ENCODE measurements at regions not wholly inside any gene's neighbourhood (a gene's known extent, or its start where the extent isn't known, plus 50 kb on each side); places are given as distances from the start of the nearest gene placed in this dataset.

DNA sequence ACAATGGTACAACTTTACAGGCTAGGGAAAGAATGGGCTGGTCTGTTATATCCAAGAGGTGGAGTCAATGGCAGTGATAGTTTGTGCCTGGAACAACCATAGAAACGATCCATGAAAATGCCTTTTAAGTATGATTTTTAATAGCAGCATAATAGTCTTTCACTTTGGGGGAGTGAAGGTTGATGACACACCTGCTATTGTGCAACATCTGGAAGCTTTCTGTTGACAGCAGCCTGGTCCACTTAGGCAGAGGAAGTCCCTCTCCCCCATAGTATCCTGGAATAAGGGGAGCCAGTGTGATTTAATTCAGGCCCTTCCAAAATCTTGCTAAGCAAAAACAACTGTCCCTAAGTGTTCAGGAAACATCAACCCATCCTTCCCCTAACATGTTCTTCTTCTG lies 56.3 kb upstream of the HS3ST4 start:
- BruUV-seq (replicated peaks) = no TSS peak
- Histone ChIP-seq H2AFZ (ENCODE audit: control insufficient read depth, low read depth, low read length) (no peak overlapping the region), H4K20me1 (ENCODE audit: control insufficient read depth, insufficient read depth) (no peaks in the 10 kb centered on the region), H3K79me2 (ENCODE audit: control insufficient read depth, insufficient read depth, low read length) (no peaks in the 10 kb centered on the region), H3K27ac (ENCODE audit: control insufficient read depth, insufficient read depth) (no peak overlapping the region), H3K27me3 (replicated peaks in 1 of 2; ENCODE audit: control insufficient read depth in 2 of 2, insufficient read depth in 2 of 2, low read length in 1 of 2) (no peaks in the 10 kb centered on the region), H3K4me3 (no peak overlapping the region), H3K36me3 (ENCODE audit: control insufficient read depth in 2 of 2, insufficient read depth in 2 of 2, low read length in 1 of 2) (no peaks in the 10 kb centered on the region), H3K4me1 (ENCODE audit: control insufficient read depth, insufficient read depth, low read length) (no peaks in the 10 kb centered on the region), H3K9ac (ENCODE audit: control insufficient read depth, insufficient read depth, low read length) (no peak overlapping the region), H3K4me2 (ENCODE audit: control insufficient read depth, insufficient read depth) (no peak overlapping the region), H3K9me3 (replicated peaks; ENCODE audit: control insufficient read depth, insufficient read depth, low read length) (no peaks in the 10 kb centered on the region)
- ChIA-PET SMC1A (ENCODE audit: uncharacterized antibody, unreplicated experiment) (no interaction called here), RAD21 (ENCODE audit: unreplicated experiment) (no interaction called here), POLR2A (no interaction called here), CTCF (no interaction called here)
- DNase-seq (ENCODE audit: low read depth, low spot score) (no peak), ATAC-seq (no peak), FAIRE-seq (no peak)
- intact Hi-C loops (cut with micrococcal nuclease; ENCODE audit: unreplicated experiment) = no loop called here
- WGBS (ENCODE audit: insufficient coverage, insufficient replicate concordance, low lambda C conversion rate, missing lambda C conversion rate) = 0% methylated on average over 1 of the region's 1 CpG
- TF ChIP-seq EZH2 (IDR thresholded peaks at IDR 0.05; ENCODE audit: borderline replicate concordance, control insufficient read depth, low read depth, low read length) (no peak), NFXL1 (IDR thresholded peaks at IDR 0.05; ENCODE audit: borderline replicate concordance) (no peak), WRNIP1 (IDR thresholded peaks at IDR 0.05; ENCODE audit: borderline replicate concordance, low read depth, low read length) (no peak), ZZZ3 (IDR thresholded peaks at IDR 0.05; ENCODE audit: control insufficient read depth, insufficient read length, low read depth) (no peak), TCF3 (IDR thresholded peaks at IDR 0.05; ENCODE audit: borderline replicate concordance, insufficient read depth, low read depth, low read length) (no peak), RCOR1 (conservative IDR thresholded peaks at IDR 0.05; ENCODE audit: low read depth, low read length) (no peak), FOXM1 (IDR thresholded peaks at IDR 0.05; ENCODE audit: low read depth, low read length) (no peak), BHLHE40 (IDR thresholded peaks at IDR 0.05; ENCODE audit: borderline replicate concordance in 1 of 2, low read depth in 2 of 2, low read length in 1 of 2) (no peak), MTA2 (IDR thresholded peaks at IDR 0.05; ENCODE audit: low read depth) (no peak), BMI1 (IDR thresholded peaks at IDR 0.05; ENCODE audit: borderline replicate concordance) (no peak), KAT2A (conservative IDR thresholded peaks at IDR 0.05; ENCODE audit: control insufficient read depth, low read depth, low read length) (no peak), NFYA (IDR thresholded peaks at IDR 0.05; ENCODE audit: borderline replicate concordance, low read depth, low read length) (no peak), EGR1 (IDR thresholded peaks at IDR 0.05; ENCODE audit: borderline replicate concordance in 1 of 2, low read depth in 2 of 2, low read length in 2 of 2) (no peak), NRF1 (conservative IDR thresholded peaks at IDR 0.05; ENCODE audit: low read depth, low read length) (no peak), IKZF2 (IDR thresholded peaks at IDR 0.05) (no peak), LARP7 (IDR thresholded peaks at IDR 0.05) (no peak)
- TF ChIP-seq, protein P1, sequence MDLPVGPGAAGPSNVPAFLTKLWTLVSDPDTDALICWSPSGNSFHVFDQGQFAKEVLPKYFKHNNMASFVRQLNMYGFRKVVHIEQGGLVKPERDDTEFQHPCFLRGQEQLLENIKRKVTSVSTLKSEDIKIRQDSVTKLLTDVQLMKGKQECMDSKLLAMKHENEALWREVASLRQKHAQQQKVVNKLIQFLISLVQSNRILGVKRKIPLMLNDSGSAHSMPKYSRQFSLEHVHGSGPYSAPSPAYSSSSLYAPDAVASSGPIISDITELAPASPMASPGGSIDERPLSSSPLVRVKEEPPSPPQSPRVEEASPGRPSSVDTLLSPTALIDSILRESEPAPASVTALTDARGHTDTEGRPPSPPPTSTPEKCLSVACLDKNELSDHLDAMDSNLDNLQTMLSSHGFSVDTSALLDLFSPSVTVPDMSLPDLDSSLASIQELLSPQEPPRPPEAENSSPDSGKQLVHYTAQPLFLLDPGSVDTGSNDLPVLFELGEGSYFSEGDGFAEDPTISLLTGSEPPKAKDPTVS (IDR thresholded peaks at IDR 0.05; ENCODE audit: low read depth, low read length) = no peak
- TF ChIP-seq, protein P2, sequence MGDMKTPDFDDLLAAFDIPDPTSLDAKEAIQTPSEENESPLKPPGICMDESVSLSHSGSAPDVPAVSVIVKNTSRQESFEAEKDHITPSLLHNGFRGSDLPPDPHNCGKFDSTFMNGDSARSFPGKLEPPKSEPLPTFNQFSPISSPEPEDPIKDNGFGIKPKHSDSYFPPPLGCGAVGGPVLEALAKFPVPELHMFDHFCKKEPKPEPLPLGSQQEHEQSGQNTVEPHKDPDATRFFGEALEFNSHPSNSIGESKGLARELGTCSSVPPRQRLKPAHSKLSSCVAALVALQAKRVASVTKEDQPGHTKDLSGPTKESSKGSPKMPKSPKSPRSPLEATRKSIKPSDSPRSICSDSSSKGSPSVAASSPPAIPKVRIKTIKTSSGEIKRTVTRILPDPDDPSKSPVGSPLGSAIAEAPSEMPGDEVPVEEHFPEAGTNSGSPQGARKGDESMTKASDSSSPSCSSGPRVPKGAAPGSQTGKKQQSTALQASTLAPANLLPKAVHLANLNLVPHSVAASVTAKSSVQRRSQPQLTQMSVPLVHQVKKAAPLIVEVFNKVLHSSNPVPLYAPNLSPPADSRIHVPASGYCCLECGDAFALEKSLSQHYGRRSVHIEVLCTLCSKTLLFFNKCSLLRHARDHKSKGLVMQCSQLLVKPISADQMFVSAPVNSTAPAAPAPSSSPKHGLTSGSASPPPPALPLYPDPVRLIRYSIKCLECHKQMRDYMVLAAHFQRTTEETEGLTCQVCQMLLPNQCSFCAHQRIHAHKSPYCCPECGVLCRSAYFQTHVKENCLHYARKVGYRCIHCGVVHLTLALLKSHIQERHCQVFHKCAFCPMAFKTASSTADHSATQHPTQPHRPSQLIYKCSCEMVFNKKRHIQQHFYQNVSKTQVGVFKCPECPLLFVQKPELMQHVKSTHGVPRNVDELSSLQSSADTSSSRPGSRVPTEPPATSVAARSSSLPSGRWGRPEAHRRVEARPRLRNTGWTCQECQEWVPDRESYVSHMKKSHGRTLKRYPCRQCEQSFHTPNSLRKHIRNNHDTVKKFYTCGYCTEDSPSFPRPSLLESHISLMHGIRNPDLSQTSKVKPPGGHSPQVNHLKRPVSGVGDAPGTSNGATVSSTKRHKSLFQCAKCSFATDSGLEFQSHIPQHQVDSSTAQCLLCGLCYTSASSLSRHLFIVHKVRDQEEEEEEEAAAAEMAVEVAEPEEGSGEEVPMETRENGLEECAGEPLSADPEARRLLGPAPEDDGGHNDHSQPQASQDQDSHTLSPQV (IDR thresholded peaks at IDR 0.05) = no peak
- in situ Hi-C loops (cut with MboI) = no loop called here

All from GM12878 (cell line).